A673 (cell line): ENCODE measurements at regions not wholly inside any gene's neighbourhood (a gene's known extent, or its start where the extent isn't known, plus 50 kb on each side); places are given as distances from the start of the nearest gene placed in this dataset.
"Not testable (repeated sequence)": the region's sequence is repeated elsewhere in the genome, so short reads cannot be mapped to it uniquely, and the experiment has no call there.

Experiments used
- BruUV-seq: library from RNA; stranded (reverse); fragments of 400-500 nt; replicated peaks from 2 replicates; lab custom pipeline; 2021; lab: Mats Ljungman, UMichigan
- CTCF ChIA-PET: fragments of 300-600 bp; sonication (Branson Sonifier 250); formaldehyde crosslinking; loops from one replicate; lab custom pipeline; 2022; ENCODE audit warnings: antibody characterized with exemption; lab: Charles Lee
- POLR2A ChIA-PET: fragments of 300-600 bp; sonication (Branson Sonifier 250); formaldehyde crosslinking; loops from one replicate; lab custom pipeline; 2022; ENCODE audit warnings: antibody characterized with exemption; ENCODE audit not compliant: low non-redundant PET; lab: Charles Lee
- DNase-seq: peaks from one replicate; pipeline ENCODE4 v3.0.0-alpha.2; 2015; ENCODE audit warnings: low spot score
- H3K27ac ChIP-seq: fragments of 200-600 bp; sonication (generic); 2 replicates; pipeline ENCODE4 v1.5.1; 2016; ENCODE audit warnings: mixed run types, low read depth, mild to moderate bottlenecking, mixed read lengths, antibody characterized with exemption, low read length; ENCODE audit not compliant: poor library complexity, severe bottlenecking
- H3K27me3 ChIP-seq: fragments of 200-600 bp; sonication (generic); replicated peaks from 2 replicates; pipeline ENCODE4 v1.6.1; 2017; ENCODE audit warnings: mixed run types, low read depth, mild to moderate bottlenecking, mixed read lengths, antibody characterized with exemption, low read length; ENCODE audit not compliant: insufficient read depth, poor library complexity
- H3K36me3 ChIP-seq: fragments of 200-600 bp; sonication (generic); 2 replicates; pipeline ENCODE4 v1.6.1; 2016; ENCODE audit warnings: mixed run types, mild to moderate bottlenecking, mixed read lengths, antibody characterized with exemption, low read length; ENCODE audit not compliant: insufficient read depth, poor library complexity, severe bottlenecking
- H3K4me1 ChIP-seq: fragments of 200-600 bp; sonication (generic); 2 replicates; pipeline ENCODE4 v1.6.1; 2017; ENCODE audit warnings: mixed run types, mild to moderate bottlenecking, mixed read lengths, antibody characterized with exemption, low read length; ENCODE audit not compliant: insufficient read depth, poor library complexity, severe bottlenecking
- H3K4me3 ChIP-seq: fragments of 200-600 bp; sonication (generic); 2 replicates; pipeline ENCODE4 v1.5.1; 2016; ENCODE audit warnings: low read depth, mixed run types, mild to moderate bottlenecking, mixed read lengths, low read length; ENCODE audit not compliant: poor library complexity, severe bottlenecking
- H3K9me3 ChIP-seq: fragments of 200-600 bp; sonication (generic); 2 replicates; pipeline ENCODE4 v1.6.1; 2016; ENCODE audit warnings: mixed run types, low read depth, mild to moderate bottlenecking, mixed read lengths, antibody characterized with exemption, low read length; ENCODE audit not compliant: poor library complexity, severe bottlenecking
- EZH2 ChIP-seq: fragments of 200-600 bp; sonication (generic); IDR thresholded peaks from 2 replicates; pipeline ENCODE4 v1.6.1; 2017; ENCODE audit warnings: borderline replicate concordance, low read depth, mild to moderate bottlenecking, mixed read lengths, antibody characterized with exemption, low read length; ENCODE audit not compliant: poor library complexity, severe bottlenecking
- intact Hi-C: fragments of 100-400 bp; cut with micrococcal nuclease; formaldehyde crosslinking; loops from one replicate; pipeline ENCODE4 v1.10.0; 2022; ENCODE audit not compliant: unreplicated experiment
- TF ChIP-seq, protein P1 (sequence below): fragments of 300-800, 200-600 bp; sonication (generic); conservative IDR thresholded peaks from 2 replicates; pipeline ENCODE4 v1.5.1; 2017; ENCODE audit warnings: low read depth, mild to moderate bottlenecking, antibody characterized with exemption, low read length, moderate library complexity, mixed read lengths

DNA sequence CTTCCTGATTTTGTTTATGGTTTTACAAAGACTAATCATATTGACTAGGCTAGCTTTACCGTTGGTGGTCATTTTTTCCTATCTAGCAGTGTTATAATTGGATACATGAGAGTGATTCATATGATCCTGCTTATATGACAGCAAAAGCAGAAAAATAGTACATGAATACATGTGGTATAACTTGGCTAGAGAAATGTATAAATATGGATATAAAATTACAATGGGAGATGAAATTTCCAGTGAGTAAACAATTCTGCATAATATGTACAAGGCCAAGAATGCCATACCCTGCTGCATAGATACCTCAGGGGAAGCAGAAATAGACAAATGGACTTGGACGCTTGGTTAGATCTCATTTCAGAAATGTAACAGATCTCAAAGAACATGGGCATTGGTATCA, 103.1 kb downstream of the DTWD1 start:
- no TSS peak for BruUV-seq
- ChIA-PET CTCF (no interaction called here), POLR2A (no interaction called here)
- Histone ChIP-seq H3K27me3 (no peaks in the 10 kb centered on the region), H3K4me1 (no peaks in the 10 kb centered on the region), H3K9me3 (no peaks in the 10 kb centered on the region), H3K4me3 (no peak overlapping the region), H3K27ac (no peak overlapping the region), H3K36me3 (no peaks in the 10 kb centered on the region)
- TF ChIP-seq, protein P1, sequence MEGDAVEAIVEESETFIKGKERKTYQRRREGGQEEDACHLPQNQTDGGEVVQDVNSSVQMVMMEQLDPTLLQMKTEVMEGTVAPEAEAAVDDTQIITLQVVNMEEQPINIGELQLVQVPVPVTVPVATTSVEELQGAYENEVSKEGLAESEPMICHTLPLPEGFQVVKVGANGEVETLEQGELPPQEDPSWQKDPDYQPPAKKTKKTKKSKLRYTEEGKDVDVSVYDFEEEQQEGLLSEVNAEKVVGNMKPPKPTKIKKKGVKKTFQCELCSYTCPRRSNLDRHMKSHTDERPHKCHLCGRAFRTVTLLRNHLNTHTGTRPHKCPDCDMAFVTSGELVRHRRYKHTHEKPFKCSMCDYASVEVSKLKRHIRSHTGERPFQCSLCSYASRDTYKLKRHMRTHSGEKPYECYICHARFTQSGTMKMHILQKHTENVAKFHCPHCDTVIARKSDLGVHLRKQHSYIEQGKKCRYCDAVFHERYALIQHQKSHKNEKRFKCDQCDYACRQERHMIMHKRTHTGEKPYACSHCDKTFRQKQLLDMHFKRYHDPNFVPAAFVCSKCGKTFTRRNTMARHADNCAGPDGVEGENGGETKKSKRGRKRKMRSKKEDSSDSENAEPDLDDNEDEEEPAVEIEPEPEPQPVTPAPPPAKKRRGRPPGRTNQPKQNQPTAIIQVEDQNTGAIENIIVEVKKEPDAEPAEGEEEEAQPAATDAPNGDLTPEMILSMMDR: no peak
- no peak for TF ChIP-seq EZH2
- intact Hi-C loops: no loop called here
- DNase-seq: no peak

DNA sequence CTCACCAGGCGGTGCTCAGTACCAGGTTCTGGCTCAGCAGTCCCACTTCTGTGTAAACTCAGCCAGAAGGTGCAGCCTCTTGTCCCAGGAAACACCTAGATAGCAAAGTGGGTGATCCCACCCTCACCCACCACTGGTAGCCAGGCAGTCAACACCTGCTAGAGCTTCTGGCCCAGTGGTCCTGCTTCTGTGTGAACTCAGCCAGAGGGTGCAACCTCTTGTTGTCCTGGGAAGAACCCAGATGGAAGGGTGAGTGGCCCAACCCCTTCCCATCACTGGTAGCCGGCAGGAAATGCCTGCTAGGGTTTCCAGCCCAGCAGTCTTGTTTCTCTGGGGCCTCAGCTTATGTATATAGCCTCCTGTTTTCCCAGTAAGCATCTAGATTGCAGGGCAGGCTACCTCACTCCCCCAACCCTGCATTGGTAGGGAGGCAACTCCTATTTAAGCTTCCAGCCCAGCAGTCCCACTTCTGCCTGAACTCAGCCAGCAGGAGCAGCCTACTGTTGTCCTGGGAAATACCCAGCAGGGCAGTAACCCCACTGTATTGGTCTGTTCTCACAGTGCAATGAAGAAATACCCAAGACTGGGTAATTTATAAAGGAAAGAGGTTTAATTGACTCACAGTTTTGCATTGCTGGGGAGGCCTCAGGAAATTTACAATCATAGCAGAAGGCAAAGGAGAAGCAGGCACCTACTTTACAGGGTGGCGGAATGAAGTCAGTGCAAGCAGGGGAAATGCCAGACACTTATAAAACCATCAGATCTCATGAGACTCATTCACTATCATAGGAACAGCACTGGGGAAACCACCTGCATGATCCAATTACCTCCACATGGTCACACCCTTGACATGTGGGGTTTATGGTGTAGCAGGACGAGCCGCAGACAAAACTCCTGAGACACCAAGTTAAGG, 110.6 kb downstream of the DTWD1 start:
- no peak overlapping the region for H3K4me3 ChIP-seq
- H3K27ac ChIP-seq: no peak overlapping the region
- BruUV-seq: no TSS peak
- TF ChIP-seq EZH2: no peak
- TF ChIP-seq, protein P1: no peak
- POLR2A ChIA-PET: no interaction called here
- intact Hi-C loops: no loop called here
- CTCF ChIA-PET: no interaction called here
- no peaks in the 10 kb centered on the region for H3K9me3 ChIP-seq
- H3K27me3 ChIP-seq: no peaks in the 10 kb centered on the region
- H3K4me1 ChIP-seq: no peaks in the 10 kb centered on the region
- no peaks in the 10 kb centered on the region for H3K36me3 ChIP-seq
- DNase-seq: no peak

DNA sequence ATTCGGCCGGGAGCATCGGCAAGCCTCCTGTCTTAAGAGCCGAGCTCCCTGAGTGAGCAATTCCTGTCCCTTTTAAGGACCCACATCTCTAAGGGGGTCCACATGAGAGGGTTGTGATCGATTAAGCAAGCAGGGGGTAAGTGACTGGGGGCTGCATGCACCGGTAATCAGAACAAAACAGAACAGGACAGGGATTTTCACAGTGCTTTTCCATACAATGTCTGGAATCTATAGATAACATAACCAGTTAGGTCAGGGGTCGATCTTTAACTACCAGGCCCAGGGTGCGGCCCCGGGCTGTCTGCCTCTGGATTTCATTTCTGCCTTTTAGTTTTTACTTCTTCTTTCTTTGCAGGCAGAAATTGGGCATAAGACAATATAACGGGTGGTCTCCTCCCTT, 111.3 kb downstream of the DTWD1 start:
- POLR2A ChIA-PET, H3K9me3 ChIP-seq, BruUV-seq, DNase-seq, H3K36me3 ChIP-seq, H3K4me3 ChIP-seq, H3K4me1 ChIP-seq, H3K27me3 ChIP-seq, H3K27ac ChIP-seq, intact Hi-C loops, CTCF ChIA-PET: not testable (repeated sequence)

DNA sequence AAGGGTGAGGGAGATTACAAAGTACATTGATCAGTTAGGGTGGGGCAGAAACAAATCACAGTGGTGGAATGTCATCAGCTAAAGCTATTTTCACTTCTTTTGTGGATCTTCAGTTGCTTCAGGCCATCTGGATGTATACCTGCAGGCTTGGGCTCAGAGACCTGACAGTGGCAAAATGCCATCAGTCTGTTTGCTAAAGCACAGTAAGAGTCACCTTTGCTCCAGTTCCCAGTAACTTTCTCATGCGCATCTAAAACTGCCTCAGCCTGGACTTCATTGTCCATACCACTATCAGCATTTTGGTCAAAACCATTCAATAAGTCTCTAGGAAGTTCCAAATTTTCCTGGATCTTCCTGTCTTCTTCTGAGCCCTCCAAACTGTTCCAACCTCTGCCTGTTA, 113.2 kb downstream of the DTWD1 start:
- H3K4me3 ChIP-seq, POLR2A ChIA-PET, H3K36me3 ChIP-seq, H3K9me3 ChIP-seq, CTCF ChIA-PET, H3K4me1 ChIP-seq, intact Hi-C loops, H3K27ac ChIP-seq, DNase-seq, H3K27me3 ChIP-seq, BruUV-seq: not testable (repeated sequence)
